Pancreas (tissue), 10 donors: ENCODE measurements at regions not wholly inside any gene's neighbourhood (a gene's known extent, or its start where the extent isn't known, plus 50 kb on each side); places are given as distances from the start of the nearest gene placed in this dataset.

Source experiments
- ATAC-seq, 4 donors: fragments of 200-7000 bp; cut with Tn5 transposase; one replicate each; pipeline versions ENCODE4 v1.8.0 to v1.9.1; 2020; ENCODE audit warnings: mild to moderate bottlenecking in 4 of 4, moderate library complexity in 4 of 4
- DNase-seq, 6 donors: peaks; one replicate each; pipeline ENCODE4 v3.0.0-alpha.2; 2020
- FAIRE-seq: peaks from 2 replicates; lab custom pipeline; 2012; peaks lifted over from hg19 to GRCh38; lab: Jason Lieb, UNC
- H3K27ac ChIP-seq, 4 donors: fragments of 200-600 bp; sonication (generic); 1 replicate in 3 of 4; 2 replicates in 1 of 4; pipeline versions ENCODE4 v1.5.0 to v1.8.0; 2020
- H3K27me3 ChIP-seq, 4 donors: fragments of 200-600 bp; one replicate each; pipeline ENCODE4 v1.8.0; 2021
- H3K36me3 ChIP-seq, 3 donors: fragments of 200-600 bp; sonication (generic) in 1 of 3; one replicate each; pipeline versions ENCODE4 v1.5.0 to v1.8.0; 2020 to 2021
- H3K4me1 ChIP-seq, 3 donors: fragments of 200-600 bp; one replicate each; pipeline ENCODE4 v1.8.0; 2021
- H3K4me3 ChIP-seq, 4 donors: fragments of 200-600 bp; sonication (generic) in 2 of 4; one replicate each; pipeline versions ENCODE4 v1.5.0 to v1.8.0; 2020 to 2021
- H3K9me3 ChIP-seq, 4 donors: fragments of 200-600 bp; one replicate each; pipeline ENCODE4 v1.8.0; 2021
- WGBS, 2 donors: extraction: QIAGEN DNeasy Blood & Tissue Kit; methylation state at CpG; one replicate each; pipeline ENCODE4 v1.1.7; 2013; 5-methylcytosine and 5-hydroxymethylcytosine counted together
- intact Hi-C, 3 donors: fragments of 100-400 bp; cut with DNase I; formaldehyde crosslinking; loops; one replicate each; pipeline versions ENCODE4 v1.11.1 to v1.14.2; 2022
- TF ChIP-seq, protein P1 (sequence below), 4 donors: fragments of 200-600 bp; sonication (generic) in 3 of 4; IDR thresholded peaks; one replicate each; pipeline versions ENCODE4 v1.5.0 to v1.8.0; 2021; ENCODE audit warnings: antibody characterized with exemption in 4 of 4
- donor health status: healthy with polysubstance abuse.
- donor health status: DM: no; HTN: no; CAD: no; lungs with moderate emphysema.
- donor health status: DM: no; HTN: no; CAD: no.
- donor health status: control.
- donor health status: control.
- donor health status: Bipolar disorder and iron deficiency.
- donor health status: DM: yes; HTN: yes; CAD: no.
- donor health status: DM: no; HTN: no; CAD: no.
- donor health status: DM: no; HTN: no; CAD: no.
- donor health status: DM: yes; HTN: yes; CAD: no.

DNA sequence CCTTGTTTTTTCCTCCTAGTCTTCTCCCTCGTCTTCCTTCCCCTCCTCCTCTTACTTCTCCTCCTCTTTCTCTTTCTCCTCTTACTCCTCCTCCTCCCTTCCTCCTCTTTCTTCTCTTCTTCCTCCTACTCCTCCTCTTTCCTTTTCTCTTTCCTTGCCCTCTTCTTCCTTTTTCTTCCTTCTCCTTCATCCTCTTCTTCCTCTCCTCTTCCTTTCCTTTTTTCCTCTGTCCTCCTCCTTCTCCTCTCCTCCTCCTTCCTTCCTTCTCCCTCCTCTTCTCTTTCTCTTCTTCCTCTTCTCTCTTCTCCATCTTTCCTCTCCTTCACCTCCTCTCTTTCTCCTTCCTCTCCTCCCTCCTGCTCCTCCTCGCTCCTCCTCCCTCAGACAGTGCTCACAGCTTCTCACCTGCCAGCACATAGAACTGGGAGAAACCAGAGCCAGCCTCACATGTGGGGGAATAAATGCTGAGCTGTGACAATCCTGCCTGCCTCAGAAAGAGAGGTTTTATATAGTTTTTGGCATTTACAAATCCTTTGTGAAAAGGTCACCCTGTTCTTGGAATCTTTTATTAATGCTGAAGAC lies 84.3 kb upstream of the NLRP1 start:
- ATAC-seq (no peak), DNase-seq (no peak), FAIRE-seq (no peak)
- no peaks in the 10 kb centered on the region for H3K9me3 ChIP-seq
- TF ChIP-seq, protein P1, sequence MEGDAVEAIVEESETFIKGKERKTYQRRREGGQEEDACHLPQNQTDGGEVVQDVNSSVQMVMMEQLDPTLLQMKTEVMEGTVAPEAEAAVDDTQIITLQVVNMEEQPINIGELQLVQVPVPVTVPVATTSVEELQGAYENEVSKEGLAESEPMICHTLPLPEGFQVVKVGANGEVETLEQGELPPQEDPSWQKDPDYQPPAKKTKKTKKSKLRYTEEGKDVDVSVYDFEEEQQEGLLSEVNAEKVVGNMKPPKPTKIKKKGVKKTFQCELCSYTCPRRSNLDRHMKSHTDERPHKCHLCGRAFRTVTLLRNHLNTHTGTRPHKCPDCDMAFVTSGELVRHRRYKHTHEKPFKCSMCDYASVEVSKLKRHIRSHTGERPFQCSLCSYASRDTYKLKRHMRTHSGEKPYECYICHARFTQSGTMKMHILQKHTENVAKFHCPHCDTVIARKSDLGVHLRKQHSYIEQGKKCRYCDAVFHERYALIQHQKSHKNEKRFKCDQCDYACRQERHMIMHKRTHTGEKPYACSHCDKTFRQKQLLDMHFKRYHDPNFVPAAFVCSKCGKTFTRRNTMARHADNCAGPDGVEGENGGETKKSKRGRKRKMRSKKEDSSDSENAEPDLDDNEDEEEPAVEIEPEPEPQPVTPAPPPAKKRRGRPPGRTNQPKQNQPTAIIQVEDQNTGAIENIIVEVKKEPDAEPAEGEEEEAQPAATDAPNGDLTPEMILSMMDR (IDR thresholded peaks at IDR 0.05): no peak
- peaks cover 0 to 6% (median 0%) of the 10 kb centered on the region in 4 donors for H3K27me3 ChIP-seq
- no peaks in the 10 kb centered on the region for H3K4me1 ChIP-seq
- no peak overlapping the region for H3K4me3 ChIP-seq
- no peak overlapping the region for H3K27ac ChIP-seq
- H3K36me3 ChIP-seq: no peaks in the 10 kb centered on the region
- intact Hi-C loops: no loop called here
- WGBS, 2 donors: 25 to 30% methylated on average over 1 to 2 of the region's 2 CpGs

DNA sequence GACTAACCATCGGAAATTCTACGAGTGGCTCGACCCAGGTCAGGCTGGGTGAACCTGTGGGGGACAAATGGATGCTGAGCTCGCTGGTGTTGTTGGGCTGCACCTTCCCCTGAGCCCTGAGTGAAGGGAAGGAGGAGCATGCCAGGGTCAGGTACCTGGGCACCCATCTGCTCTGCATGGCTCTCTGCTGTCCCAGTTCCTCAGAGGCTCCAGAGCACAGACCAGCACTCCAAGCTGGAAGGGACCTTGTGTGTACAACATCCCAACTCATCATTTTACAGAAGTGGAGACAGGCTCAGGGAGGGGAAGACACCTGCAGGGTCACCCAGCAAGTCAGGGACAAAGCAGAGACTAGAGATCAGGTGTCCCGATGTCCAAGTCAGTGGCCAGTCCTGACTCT lies 84.9 kb upstream of the NLRP1 start:
- no peak for DNase-seq
- 45 to 56% methylated on average over 5 of the region's 5 CpGs for WGBS, 2 donors
- intact Hi-C loops: no loop called here
- TF ChIP-seq, protein P1 (IDR thresholded peaks at IDR 0.05): no peak
- FAIRE-seq: no peak
- no peak for ATAC-seq
- Histone ChIP-seq H3K4me1 (no peaks in the 10 kb centered on the region), H3K27ac (no peak overlapping the region), H3K4me3 (no peak overlapping the region), H3K27me3 (peaks cover 0 to 6% (median 0%) of the 10 kb centered on the region in 4 donors), H3K9me3 (no peaks in the 10 kb centered on the region), H3K36me3 (no peaks in the 10 kb centered on the region)

DNA sequence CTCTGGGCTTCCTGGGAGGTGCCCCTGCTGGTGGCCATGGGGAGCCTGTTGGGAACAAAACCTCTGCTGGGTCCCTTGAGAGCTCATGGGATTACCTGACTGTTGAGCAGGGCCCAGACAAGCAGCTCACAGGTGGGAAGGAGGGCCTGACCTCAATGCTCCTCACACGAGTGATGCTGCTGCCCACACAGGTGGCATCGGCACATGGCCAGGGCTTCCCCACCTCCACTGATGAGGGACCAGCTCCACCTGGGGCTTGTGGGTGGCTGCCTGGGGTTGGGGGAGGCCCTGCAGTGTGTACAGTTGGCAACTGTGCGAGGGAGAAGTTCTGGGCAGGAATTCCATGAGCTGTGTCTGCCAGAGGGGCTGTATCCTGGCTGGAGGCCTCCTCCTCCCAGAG lies 87.8 kb upstream of the NLRP1 start:
- no peak overlapping the region for H3K27ac ChIP-seq
- TF ChIP-seq, protein P1 (IDR thresholded peaks at IDR 0.05): no peak
- 70 to 75% methylated on average over 3 of the region's 3 CpGs for WGBS, 2 donors
- FAIRE-seq (no peak), DNase-seq (no peak), ATAC-seq (no peak)
- H3K27me3 ChIP-seq: peaks cover 0 to 6% (median 0%) of the 10 kb centered on the region in 4 donors
- no peak overlapping the region for H3K4me3 ChIP-seq
- no peaks in the 10 kb centered on the region for H3K9me3 ChIP-seq
- H3K4me1 ChIP-seq: no peaks in the 10 kb centered on the region
- H3K36me3 ChIP-seq: no peaks in the 10 kb centered on the region
- intact Hi-C loops: no loop called here

DNA sequence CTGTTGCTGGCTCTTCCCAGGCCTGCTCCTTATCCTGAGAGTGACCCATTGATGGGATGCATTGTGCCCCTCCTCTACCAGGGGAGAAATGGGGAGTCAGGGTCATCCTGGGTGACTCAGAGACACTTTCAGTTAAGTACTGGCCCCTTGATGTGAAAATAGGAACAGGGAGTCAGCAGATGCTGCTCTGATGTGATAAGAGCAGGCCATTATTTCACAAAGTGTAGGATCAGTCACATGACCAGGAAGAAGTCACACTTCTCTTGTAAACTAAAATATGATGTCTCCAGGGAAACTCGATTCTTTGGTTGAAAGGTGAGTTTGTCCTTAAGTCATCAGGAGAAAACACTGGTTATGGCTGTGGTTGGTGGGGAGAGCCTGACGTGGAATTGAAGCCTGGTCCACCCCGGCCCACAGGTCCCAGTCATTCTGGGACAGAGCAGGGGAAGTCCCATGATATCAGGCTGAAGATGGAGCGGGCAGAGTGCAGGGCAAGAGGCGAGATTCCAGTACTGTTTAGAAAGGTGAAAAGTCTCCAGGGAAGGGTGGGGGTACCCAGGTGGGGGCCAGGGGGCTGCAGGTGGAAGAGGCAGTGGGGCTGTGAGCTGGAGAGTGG lies 88.6 kb upstream of the NLRP1 start:
- Histone ChIP-seq H3K36me3 (no peaks in the 10 kb centered on the region), H3K9me3 (no peaks in the 10 kb centered on the region), H3K27ac (no peak overlapping the region), H3K27me3 (peaks cover 0 to 4% (median 0%) of the 10 kb centered on the region in 4 donors), H3K4me1 (no peaks in the 10 kb centered on the region), H3K4me3 (no peak overlapping the region)
- no peak for ATAC-seq
- DNase-seq: no peak
- intact Hi-C loops: no loop called here
- no peak for FAIRE-seq
- WGBS, 2 donors: 49 to 56% methylated on average over 5 of the region's 5 CpGs
- TF ChIP-seq, protein P1 (IDR thresholded peaks at IDR 0.05): no peak
